GM18517 (cell line): ENCODE measurements at regions not wholly inside any gene's neighbourhood (a gene's known extent, or its start where the extent isn't known, plus 50 kb on each side); places are given as distances from the start of the nearest gene placed in this dataset.
"Not testable (repeated sequence)": the region's sequence is repeated elsewhere in the genome, so short reads cannot be mapped to it uniquely, and the experiment has no call there.

ENCODE experiments used
- ATAC-seq: cut with Tn5 transposase; IDR thresholded peaks from one replicate; pipeline ENCODE4 v1.9.1; 2021; ENCODE audit warnings: mild to moderate bottlenecking, moderate library complexity; ENCODE audit not compliant: unreplicated experiment

GRCh38 chr14:58875613-58876012 lies 237.9 kb downstream of the DACT1 start:
- ATAC-seq: no peak

DNA sequence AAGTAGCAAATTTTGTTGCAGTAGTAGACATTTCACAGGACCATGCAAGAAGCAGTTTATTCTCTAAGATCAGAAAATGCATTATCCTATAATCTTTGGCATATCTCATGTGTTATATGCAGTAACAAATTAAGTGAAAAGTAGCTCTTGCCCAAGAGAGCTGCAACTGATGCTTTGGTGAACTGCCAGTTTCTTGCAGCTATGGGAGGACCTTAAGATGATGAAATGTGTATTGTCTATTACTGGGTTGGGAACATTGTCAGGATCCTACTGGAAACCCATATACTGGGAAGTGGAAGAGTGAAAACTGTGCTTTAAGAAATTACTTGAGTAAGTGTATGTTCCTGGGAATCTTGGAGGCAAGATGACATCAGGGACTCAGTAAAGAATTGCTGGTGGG lies 238.8 kb downstream of the DACT1 start:
- no peak for ATAC-seq

GRCh38 chr14:58878439-58879139 lies 240.8 kb downstream of the DACT1 start:
- no peak for ATAC-seq

GRCh38 chr14:58881433-58881832 lies 243.7 kb downstream of the DACT1 start:
- no peak for ATAC-seq

GRCh38 chr14:58882577-58883018 lies 244.8 kb downstream of the DACT1 start:
- no peak for ATAC-seq

DNA sequence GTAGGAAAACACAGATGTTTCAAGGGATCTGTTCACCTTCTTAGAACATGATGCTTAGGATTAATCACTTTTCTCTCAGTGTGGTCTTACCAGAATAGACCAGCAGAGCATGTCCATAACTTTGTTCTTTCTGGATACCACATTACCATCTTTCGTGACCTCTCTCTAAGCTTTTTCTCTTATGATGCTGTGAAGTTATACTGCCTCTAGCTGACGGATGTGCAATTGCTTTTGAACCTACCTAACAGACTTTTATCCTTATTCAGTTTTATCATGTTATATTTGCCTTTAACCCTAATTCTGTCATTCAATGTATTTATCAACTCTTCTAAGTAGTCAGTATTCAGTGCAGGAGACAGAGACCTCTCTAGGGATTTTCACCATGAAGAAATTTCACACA lies 246.7 kb downstream of the DACT1 start:
- ATAC-seq: no peak

DNA sequence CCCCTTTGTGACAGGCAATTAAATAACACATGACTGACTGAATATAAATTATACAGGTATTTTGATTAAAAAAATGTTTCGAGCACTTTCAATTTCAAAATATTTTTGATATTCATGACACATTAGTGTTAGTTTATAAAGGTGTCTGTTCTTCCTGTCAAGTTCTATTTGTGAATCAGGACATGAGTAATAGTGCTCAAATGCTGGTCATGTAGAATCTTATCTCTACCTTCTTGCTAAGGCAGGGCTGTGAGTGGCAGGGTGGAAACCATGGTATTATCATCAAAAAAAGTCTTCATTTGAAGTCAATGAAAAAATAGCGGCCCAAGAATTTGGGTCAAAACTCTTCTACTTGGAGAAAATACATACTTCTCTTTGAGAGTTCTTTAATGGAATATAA lies 250.2 kb downstream of the DACT1 start:
- no peak for ATAC-seq

DNA sequence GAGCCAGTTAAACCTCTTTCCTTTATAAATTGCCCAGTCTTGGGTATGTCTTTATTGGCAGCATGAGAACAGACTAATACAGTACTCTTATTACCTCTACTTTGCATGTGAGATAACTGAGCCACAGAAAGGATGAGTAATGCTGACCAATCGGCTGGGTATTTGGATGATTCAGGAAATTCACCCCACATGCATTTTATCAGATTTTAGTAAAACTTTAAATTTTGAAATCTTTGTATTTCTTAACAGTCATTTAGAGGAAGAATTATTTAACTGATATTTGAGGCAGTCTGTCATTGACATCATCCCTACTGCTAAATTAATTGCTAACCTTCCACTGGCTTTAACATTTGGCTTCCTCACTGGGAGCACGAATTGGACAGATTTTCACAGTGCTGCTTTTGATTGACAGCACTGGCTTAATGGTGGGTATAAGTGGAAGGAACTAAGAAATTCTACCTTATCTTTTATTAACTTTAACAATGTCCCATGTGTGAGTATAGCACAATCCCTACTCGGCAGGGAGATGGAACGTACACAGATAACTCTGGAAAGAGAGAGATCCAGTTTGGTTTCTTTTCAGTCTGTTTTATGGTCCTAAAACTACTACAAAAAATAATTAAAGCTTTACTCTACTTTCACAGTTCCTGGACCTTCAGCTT lies 261.0 kb downstream of the DACT1 start:
- no peak for ATAC-seq

DNA sequence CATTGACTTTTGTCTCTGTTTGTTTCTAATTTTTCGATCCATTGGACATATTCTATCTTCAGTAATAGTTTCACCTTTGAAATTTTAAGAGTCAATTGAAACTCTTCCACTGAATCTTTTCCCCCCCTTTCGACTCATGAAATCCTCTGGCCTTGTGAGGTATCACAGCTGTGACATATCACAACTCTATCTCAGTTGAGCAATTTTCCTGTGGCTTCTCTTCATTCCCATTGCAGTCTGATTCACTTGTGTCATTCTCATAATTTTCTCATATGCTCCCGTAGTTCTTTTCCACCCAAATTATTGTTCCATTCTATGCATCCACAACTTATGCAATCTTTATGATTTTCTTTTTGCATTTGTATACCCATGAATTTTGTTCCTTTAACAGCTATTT lies 261.6 kb downstream of the DACT1 start:
- ATAC-seq: no peak

GRCh38 chr14:58901826-58902225 lies 264.1 kb downstream of the DACT1 start:
- ATAC-seq: no peak

- no peak for ATAC-seq
Observed at GRCh38 chr14:58904776-58905175, 267.0 kb downstream of the DACT1 start.

DNA sequence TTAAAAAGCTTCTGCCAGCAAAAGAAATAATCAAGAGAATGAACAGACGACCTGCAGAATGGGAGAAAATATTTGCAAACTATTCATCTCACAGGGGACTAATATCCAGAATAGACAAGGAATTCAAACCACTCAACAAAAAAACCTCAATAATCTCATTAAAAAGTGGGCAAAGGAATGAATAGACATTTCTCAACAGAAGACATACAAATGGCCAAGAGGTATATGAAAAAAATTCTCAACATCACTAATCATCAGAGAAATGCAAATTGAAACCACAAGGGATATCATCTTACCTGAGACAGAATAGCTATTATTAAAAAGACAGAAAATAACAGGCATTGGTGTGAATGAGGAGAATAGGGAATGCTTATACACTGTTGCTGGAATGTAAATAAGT lies 270.0 kb downstream of the DACT1 start:
- ATAC-seq: no peak

GRCh38 chr14:58912287-58912686 lies 274.5 kb downstream of the DACT1 start:
- ATAC-seq: no peak

DNA sequence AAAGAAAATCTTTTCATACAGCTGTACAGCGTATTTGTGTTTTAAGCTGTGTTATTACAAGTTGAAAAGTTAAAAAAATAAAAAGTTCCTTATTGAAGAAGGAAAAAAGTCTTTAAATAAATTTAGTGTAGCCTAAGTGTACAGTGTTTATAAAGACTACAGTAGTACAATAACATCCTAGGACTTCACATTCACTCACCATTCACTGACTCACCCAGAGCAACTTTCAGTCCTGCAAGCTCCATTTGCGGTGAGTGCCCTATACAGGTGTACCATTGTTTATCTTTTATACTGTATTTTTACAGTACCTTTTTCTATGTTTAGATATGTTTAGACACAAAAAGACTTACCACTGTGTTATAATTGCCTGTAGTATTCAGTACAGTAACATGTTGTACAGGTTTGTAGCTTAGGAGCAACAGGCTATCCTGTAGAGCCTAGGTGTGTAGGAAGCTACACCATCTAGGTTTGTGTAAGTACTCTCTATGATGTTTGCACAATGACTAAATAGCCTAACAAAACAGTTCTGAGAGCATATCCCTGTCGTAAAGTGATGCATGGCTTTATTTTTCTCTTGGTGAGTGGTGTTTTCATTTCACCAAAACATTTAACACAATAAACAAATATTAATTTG lies 275.2 kb downstream of the DACT1 start:
- ATAC-seq: no peak

DNA sequence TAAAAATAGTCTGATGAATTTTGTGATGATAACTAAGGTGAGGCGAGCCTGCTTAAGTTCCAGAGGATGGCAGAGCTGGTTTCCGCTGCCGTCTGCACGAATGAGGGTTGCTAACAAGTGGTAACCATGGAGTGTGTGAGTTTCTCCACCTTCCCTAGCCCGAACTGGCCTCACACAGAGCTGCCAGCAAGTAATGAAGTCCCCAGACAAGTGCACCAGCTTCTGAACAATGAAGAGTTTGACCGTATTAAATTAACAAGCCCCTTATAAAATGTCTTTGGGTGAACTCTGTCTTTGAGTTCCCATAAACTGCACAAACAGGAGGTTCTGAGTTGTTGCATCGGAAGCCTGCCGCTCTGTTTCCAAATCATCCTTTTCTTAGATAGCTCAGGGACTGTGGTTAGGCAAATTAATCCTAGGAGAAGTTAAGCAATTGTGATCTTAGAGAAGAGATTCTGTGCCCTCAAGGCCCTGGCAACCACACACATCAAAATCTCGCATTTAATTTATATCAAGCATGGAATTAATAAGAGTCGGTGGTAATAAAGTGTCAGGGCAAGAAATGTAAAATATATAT lies 274.1 kb upstream of the DAAM1 start:
- ATAC-seq: no peak

DNA sequence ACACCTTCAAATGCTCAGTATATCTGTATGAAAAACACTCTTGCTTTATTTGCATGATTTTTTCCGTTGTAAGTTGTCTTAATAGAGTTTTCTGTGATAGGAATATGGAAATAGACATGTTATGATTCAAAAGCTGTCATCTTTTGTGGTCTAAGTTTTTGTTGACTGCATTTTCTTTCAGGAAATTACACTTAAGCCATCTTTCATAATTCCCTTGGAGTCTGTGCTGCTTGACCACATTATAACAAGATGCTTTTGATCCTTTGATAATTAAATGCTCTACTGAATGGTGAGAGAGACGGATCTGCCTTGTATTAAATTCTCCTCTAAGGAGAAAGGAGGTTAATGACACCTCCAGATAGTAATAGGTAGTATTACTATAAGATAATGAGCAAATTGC lies 272.8 kb upstream of the DAAM1 start:
- no peak for ATAC-seq

DNA sequence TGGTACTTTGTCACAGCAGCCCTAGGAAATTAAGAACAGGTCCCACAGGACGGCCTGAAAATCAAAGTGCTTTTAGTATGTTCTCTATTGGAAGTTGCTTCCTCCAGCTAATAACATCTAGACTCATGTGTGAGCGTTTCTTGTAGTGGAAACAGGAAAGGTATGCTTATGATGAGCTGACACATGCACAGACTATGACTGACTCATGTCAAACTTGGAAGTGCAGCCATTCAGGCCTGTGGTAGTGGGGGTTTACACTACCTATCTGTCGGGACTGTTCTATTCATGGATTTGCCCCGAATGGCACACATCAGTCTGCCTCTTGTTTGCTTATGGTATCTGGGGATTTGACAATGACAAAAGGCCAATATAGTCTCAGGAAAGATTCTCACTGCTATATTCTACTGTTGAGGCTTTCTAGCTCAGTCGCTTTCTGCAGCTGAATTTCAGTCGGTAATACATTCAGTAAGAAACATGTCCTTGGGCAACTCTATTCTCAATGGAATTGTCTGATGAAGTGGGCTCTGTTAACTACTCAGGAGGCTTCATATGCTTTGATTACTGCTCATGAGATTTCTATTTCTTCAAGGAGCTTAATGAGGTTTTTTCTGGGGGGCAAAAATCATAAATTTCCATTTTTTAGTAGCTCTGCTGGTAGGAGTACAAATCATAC lies 270.3 kb upstream of the DAAM1 start:
- no peak for ATAC-seq

- ATAC-seq: no peak
Observed at GRCh38 chr14:58919217-58919616, 269.2 kb upstream of the DAAM1 start.

- ATAC-seq: no peak
Observed at GRCh38 chr14:58920230-58920629, 268.2 kb upstream of the DAAM1 start.

- not testable (repeated sequence) for ATAC-seq
Observed at GRCh38 chr14:58922201-58922940, 266.1 kb upstream of the DAAM1 start.
